IPS-NIHi7 (cell line): ENCODE measurements at regions not wholly inside any gene's neighbourhood (a gene's known extent, or its start where the extent isn't known, plus 50 kb on each side); places are given as distances from the start of the nearest gene placed in this dataset.
"Not testable (repeated sequence)": the region's sequence is repeated elsewhere in the genome, so short reads cannot be mapped to it uniquely, and the experiment has no call there.

Experiments
- DNase-seq: peaks from one replicate; pipeline ENCODE4 v3.0.0; 2012; ENCODE audit warnings: mixed read lengths; ENCODE audit errors: extremely low spot score

DNA sequence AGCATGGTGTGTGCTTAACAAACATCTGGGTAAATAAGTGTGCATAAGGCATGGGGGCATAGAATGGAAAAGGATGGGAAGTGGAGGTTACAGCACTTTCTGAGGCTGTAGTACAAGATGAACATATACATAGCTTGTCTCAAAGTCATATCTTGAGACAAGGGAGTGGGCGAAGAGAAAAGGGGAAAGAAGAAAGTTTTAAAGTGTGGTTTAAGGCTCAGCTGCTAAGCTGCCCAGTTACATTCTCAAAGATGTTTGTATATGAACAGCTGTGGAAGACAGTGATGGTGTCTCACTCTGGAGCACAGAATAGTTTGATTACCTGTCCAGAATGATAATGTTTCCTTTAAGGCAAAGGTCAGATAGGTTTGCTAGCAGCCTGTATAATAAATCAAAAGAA, 61.9 kb upstream of the LANCL2 start:
- no peak for DNase-seq

DNA sequence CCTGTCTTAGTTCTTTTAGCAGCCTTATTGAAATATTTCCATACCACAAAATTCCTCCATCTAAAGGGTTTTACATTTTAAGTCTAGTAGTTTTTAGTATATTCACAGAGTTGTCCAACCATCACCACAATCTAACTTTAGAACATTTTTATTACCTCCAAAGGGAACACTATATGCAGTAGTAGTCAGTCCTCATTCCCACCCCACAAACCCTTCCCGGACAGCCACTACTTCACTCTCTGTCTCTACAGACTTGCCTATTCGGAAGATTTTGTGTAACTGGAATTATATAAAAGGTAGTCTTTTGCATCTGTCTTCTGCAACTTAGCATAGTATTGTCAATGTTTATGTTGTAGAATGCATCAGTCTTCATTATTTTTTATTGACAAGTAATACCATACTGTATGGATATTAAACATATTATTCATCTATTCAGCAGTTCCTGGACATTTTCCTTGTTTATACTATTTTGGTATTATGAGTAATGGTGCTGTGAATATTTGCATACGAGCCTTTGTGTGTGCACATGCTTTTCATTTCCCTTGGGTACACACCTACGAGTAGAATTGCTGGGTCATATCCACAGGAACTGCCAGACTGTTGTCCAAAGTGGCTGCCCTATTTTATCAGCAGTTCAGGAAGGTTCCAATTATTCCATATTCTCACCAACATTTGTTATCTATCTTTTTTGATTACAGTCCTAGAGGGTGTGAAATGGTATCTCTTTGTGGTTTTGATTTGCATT, 60.9 kb upstream of the LANCL2 start:
- DNase-seq, result no peak

DNA sequence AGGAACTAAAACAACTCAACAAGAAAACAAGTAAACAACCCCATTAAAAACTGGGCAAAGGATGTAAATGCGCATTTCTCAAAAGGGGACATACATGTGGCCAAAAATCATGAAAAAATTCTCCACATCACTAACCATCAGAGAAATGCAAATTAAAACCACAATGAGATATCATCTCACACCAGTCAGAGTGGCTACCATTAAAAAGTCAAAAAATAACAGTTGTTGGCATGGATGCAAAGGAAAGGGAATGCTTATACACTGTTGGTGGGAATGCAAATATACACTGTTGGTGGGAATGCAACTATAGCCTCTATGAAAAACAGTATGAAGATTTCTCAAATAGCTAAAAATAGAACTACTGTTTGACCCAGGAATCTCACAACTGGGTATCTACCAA, 60.0 kb upstream of the LANCL2 start:
- no peak for DNase-seq

DNA sequence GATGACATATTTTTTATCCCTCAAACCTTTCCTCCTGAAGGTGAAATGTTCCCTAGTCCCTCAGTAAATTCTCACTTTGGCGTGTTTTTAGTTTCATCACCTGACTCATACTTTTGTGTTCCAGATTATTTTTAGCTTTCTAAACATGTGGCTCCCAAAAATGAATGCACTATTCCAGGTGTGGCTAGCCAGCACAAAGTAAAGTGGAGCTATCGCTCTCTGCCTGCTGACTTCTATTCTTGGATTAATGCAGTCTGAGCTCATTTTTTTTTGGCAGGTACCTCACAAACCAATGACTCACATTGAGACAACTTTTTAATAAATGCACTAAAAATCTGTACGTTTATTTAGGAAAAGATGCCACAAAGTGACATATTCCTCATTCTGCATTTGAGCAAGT, 58.8 kb upstream of the LANCL2 start:
- no peak for DNase-seq

DNA sequence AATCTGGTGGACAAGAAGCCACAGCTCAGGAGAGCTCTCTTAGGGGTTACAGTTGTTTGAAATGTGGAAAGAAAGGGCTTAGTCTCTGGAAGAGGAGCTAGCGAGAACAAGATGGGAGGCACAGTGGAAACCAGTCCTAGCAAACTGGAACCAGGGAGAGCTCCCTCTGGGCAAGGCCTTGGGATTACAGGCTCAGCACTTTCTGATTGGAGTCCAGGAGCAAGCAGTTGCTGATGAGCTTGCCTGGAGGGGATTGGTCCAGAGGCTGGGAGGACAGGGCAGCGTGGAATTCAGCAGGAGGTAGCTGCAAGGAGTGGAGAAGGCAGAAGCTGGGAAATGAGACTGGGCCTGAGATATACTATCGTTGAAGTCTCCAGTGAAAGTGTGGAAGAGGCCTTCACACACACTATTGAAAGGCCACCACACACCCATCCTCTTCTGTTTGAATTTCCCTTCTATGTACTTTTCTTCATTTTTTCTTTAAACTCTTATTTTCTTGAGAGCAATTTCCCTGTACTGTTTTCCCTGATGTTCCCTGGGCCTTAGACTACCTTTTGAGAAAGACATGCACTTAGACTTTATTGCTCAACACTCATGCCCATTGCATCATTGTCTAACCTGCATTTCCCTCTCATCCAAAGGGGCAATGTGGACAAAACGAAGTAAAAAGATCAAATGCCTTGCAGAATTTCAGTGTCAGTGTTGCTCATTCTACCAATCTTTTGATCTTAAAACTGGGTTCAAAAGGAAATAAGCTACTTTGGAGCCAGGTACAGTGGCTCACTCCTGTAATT, 57.8 kb upstream of the LANCL2 start:
- peak; percentile 70 for DNase-seq

DNA sequence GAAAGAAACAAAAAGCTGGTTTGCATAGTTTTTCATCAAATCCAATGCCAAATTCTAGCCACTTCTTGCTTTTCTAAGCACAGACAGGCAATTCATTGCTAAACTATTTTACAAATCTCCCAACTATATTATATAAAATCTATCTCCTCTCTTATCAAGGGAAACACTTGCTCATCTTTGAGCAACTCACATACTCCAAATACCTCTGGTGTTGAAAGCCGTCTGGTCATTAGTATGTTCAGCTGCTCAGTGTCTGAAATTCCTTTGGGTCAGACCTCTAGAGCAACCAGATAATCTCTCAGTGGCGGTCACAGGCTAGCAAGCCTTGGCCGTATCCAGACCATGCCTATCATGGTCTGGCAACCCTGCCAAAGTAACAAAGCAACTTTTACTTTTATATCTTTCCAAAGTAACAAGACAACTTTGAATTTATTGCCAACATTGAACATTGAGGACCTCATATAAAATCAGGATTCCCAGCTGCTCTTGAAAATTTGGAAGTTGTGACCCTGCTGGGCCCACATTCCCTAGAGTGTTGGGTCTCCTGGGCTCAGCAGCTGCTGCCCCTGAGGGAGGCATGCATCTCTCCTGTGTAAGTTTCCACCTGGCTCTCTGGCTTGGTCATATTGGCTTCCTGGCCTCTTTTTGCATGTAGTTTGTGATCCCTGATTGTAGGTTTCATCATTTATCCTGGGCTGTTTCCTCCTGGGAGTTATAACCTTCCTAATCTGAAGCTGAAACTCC, 56.8 kb upstream of the LANCL2 start:
- no peak for DNase-seq

DNA sequence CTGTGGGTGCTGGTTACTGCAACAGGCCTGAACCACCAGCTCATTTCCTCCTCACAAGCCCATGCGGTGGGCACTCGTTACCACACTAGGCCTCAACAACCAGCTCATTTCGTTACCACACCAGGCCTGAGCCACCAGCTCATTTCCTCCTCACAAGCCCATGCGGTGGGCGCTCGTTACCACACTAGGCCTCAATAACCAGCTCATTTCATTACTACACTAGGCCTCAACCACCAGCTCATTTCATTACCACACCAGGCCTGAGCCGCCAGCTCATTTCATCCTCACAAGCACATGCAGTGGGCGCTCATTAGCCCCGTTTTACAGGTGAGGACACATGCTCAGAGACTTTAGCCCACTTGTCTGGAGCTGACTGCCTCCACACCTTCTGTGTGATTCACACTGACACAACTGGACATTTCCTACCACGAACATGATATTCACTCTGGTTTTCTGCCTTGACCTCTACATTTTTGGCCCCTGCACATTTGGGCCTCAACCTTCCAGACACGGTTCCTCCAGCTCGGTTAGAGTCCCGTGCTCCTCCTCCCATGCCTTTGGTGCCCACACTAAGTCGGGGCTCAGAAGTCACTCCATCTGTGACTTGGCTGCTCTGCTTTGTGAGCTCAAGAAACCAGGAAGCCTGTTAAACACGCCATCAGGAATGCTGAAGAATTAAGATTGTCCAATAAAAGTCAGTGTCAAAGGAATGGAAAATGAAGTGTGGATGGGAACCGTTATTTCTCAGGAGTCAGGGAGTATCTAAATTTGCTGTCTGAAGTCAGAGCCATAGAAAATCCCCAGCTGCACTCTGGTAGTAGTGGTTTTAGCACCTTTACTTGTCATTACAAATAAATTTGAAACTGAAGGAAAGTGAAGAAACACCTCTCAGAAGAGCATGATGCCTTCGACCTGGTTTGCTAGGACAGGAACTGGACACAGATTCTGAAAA, 55.8 kb upstream of the LANCL2 start:
- DNase-seq, result no peak

DNA sequence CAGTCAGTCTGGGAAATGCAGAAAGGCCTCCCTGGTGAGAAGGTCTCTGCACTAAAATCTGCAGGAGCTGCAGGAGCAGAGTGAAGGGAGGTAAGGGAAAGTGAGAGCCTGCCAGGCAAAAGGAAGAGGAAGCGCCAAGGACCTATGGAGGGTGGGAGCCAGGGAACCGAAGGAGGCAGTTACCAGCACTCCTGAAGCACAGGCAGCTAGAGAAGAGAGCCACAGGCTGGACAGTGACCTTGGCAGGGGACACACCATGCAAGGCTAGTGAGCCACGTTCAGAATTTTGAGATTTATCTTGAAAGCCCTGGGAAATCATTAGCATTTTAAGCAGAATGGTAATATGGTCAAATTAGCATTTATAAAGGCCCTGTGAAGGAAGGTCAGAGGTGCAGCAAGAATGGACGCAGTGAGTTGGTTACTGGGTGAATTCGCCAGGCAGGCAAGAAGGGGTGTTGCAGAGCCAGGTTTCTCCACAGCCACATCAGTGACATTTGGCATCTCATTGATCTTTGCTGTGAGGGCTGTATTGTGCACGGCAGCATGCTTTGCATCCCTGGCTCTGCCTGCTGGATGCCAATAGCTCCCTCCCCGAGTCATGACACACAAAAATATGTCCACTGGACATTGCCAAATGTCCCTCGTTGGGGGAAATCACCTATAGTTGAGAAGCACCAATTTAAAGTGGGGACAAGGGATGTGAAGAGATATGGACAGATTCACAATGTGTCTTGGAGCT, 54.7 kb upstream of the LANCL2 start:
- DNase-seq, result no peak

DNA sequence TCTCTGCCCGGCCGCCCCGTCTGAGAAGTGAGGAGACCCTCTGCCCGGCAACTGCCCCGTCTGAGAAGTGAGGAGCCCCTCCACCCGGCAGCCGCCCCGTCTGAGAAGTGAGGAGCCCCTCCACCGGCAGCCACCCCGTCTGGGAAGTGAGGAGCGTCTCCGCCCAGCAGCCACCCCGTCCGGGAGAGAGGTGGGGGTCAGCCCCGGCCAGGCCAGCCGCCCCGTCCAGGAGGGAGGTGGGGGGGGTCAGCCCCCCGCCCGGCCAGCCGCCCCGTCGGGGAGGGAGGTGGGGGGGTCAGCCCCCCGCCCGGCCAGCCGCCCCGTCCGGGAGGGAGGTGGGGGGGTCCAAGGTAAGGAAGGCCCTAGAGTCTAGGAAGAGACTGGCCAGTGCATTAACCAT, 53.2 kb upstream of the LANCL2 start:
- DNase-seq, result not testable (repeated sequence)

DNA sequence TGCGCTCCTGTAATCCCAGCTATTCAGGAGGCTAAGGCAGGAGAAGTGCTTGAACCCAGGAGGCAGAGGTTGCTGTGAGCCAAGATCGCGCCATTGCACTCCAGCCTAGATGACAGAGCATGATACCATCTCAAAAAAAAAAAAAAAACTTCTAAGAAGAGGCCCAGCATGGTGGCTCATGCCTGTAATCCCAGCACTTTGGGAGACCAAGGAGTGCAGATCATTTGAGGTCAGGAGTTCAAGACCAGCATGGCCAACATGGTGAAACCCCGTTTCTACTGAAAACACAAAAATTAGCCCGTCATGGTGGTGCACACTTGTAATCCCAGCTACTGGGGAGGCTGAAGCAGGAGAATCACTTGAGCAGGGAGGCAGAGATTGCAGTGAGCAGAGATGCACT, 51.5 kb upstream of the LANCL2 start:
- DNase-seq, result not testable (repeated sequence)

DNA sequence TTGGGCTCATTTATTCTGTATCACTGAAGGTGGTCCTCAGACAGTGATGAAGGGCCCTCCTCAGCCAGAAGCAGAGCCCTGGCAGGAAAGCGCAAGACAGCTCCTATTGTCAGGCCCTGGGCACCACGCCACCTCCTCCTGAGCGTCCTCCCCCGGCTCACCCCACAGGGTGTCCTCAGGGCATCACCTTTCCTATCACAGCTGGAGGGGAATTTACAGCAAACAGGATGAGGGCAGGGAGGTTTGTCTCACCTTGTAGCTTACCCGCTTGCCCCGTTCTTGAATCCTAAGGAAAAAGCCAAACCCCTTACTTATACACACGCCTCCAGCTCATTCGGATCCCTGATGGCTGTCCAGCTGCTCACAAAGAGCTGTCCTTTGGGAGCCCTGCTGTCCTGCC, 50.2 kb upstream of the LANCL2 start:
- DNase-seq, result no peak
